ENCODE measurements at regions not wholly inside any gene's neighbourhood (a gene's known extent, or its start where the extent isn't known, plus 50 kb on each side); places are given as distances from the start of the nearest gene placed in this dataset.

- TF ChIP-seq CTCF (IDR thresholded peaks at IDR 0.05) (no peak), REST (IDR thresholded peaks at IDR 0.05; ENCODE audit: insufficient read depth in 1 of 2, low read depth in 2 of 2, low read length in 1 of 2) (no peak), SIN3A (IDR thresholded peaks at IDR 0.05; ENCODE audit: borderline replicate concordance, insufficient read depth, low read depth, low read length) (no peak)
These were observed 52.1 kb upstream of the PPFIA2 start for GRCh38 chr12:81811061-81811777.
